H9 (cell line): ENCODE measurements at regions not wholly inside any gene's neighbourhood (a gene's known extent, or its start where the extent isn't known, plus 50 kb on each side); places are given as distances from the start of the nearest gene placed in this dataset.

ENCODE experiments used
- DNase-seq: peaks from one replicate; pipeline ENCODE4 v3.0.0-alpha.2; 2017
- H2AFZ ChIP-seq: one replicate; pipeline ENCODE4 v1.6.1; 2013; ENCODE audit warnings: mild to moderate bottlenecking, low read length, control low read depth, moderate library complexity
- H2AK5ac ChIP-seq: 2 replicates; pipeline ENCODE4 v1.6.1; 2013; ENCODE audit warnings: low read length, control low read depth, mixed read lengths; ENCODE audit not compliant: insufficient read length
- H2BK120ac ChIP-seq: one replicate; pipeline ENCODE4 v1.6.1; 2013; ENCODE audit warnings: low read depth, mild to moderate bottlenecking, low read length, control low read depth, inconsistent platforms; ENCODE audit not compliant: poor library complexity, severe bottlenecking
- H2BK12ac ChIP-seq: 2 replicates; pipeline ENCODE4 v1.6.1; 2013; ENCODE audit warnings: low read length, control low read depth, mixed read lengths, low read depth; ENCODE audit not compliant: insufficient read length
- H2BK15ac ChIP-seq: 2 replicates; pipeline ENCODE4 v1.6.1; 2013; ENCODE audit warnings: low read depth, low read length, control low read depth
- H2BK20ac ChIP-seq: one replicate; pipeline ENCODE4 v1.6.1; 2013; ENCODE audit warnings: low read depth, mild to moderate bottlenecking, low read length, control low read depth, inconsistent platforms; ENCODE audit not compliant: poor library complexity, severe bottlenecking
- H2BK5ac ChIP-seq: 2 replicates; pipeline ENCODE4 v1.6.1; 2013; ENCODE audit warnings: low read length, control low read depth, mixed read lengths; ENCODE audit not compliant: insufficient read length
- H3K14ac ChIP-seq: 2 replicates; pipeline ENCODE4 v1.6.1; 2013; ENCODE audit warnings: low read length, control low read depth; ENCODE audit not compliant: insufficient read depth
- H3K18ac ChIP-seq: 2 replicates; pipeline ENCODE4 v1.6.1; 2013; ENCODE audit warnings: low read depth, mild to moderate bottlenecking, mixed read lengths, low read length, control low read depth; ENCODE audit not compliant: insufficient read length
- H3K23ac ChIP-seq: 2 replicates; pipeline ENCODE4 v1.6.1; 2013; ENCODE audit warnings: low read length, control low read depth, mixed read lengths, low read depth; ENCODE audit not compliant: insufficient read length
- H3K23me2 ChIP-seq: 2 replicates; pipeline ENCODE4 v1.6.1; 2013; ENCODE audit warnings: low read depth, mild to moderate bottlenecking, mixed read lengths, low read length, control low read depth; ENCODE audit not compliant: insufficient read length, poor library complexity, severe bottlenecking
- H3K27ac ChIP-seq: 2 replicates; pipeline ENCODE4 v1.5.1; 2013; ENCODE audit warnings: low read length, control low read depth, mixed read lengths, low read depth; ENCODE audit not compliant: insufficient read length
- H3K27me3 ChIP-seq: 2 replicates; pipeline ENCODE4 v1.6.1; 2013; ENCODE audit warnings: low read length, control low read depth, inconsistent platforms; ENCODE audit not compliant: insufficient read depth
- H3K4ac ChIP-seq: 2 replicates; pipeline ENCODE4 v1.6.1; 2013; ENCODE audit warnings: low read depth, mild to moderate bottlenecking, control low read depth, inconsistent platforms, low read length, moderate library complexity
- H3K4me1 ChIP-seq: 2 replicates; pipeline ENCODE4 v1.6.1; 2013; ENCODE audit warnings: low read length, control low read depth, inconsistent platforms; ENCODE audit not compliant: insufficient read depth
- H3K4me2 ChIP-seq: 2 replicates; pipeline ENCODE4 v1.6.1; 2013; ENCODE audit warnings: low read length, control low read depth, mixed read lengths; ENCODE audit not compliant: insufficient read length, insufficient read depth
- H3K56ac ChIP-seq: 2 replicates; pipeline ENCODE4 v1.6.1; 2013; ENCODE audit warnings: low read depth, mild to moderate bottlenecking, mixed read lengths, low read length, control low read depth; ENCODE audit not compliant: insufficient read length
- H3K79me1 ChIP-seq: 2 replicates; pipeline ENCODE4 v1.6.1; 2013; ENCODE audit warnings: low read depth, mild to moderate bottlenecking, moderate library complexity, low read length, control low read depth, inconsistent platforms; ENCODE audit not compliant: insufficient read depth, poor library complexity, severe bottlenecking
- H3K79me2 ChIP-seq: 2 replicates; pipeline ENCODE4 v1.6.1; 2013; ENCODE audit warnings: low read length, control low read depth, inconsistent platforms; ENCODE audit not compliant: insufficient read depth
- H3K9ac ChIP-seq: 2 replicates; pipeline ENCODE4 v1.6.1; 2013; ENCODE audit warnings: low read length, control low read depth, mixed read lengths; ENCODE audit not compliant: insufficient read length; ENCODE audit errors: extremely low read depth
- H3K9me3 ChIP-seq: one replicate; pipeline ENCODE4 v1.6.1; 2013; ENCODE audit warnings: low read depth, low read length, inconsistent platforms; ENCODE audit not compliant: control insufficient read depth
- H3T11ph ChIP-seq: one replicate; pipeline ENCODE4 v1.6.1; 2013; ENCODE audit warnings: mild to moderate bottlenecking, low read length, control low read depth, inconsistent platforms
- H4K20me1 ChIP-seq: one replicate; pipeline ENCODE4 v1.6.1; 2013; ENCODE audit not compliant: control insufficient read depth, insufficient read length, insufficient read depth
- H4K5ac ChIP-seq: 2 replicates; pipeline ENCODE4 v1.6.1; 2013; ENCODE audit warnings: low read depth, mild to moderate bottlenecking, mixed read lengths, low read length, control low read depth; ENCODE audit not compliant: insufficient read length
- H4K8ac ChIP-seq: replicated peaks from 2 replicates; pipeline ENCODE4 v1.6.1; 2013; ENCODE audit warnings: low read length, control low read depth, mixed read lengths, low read depth; ENCODE audit not compliant: insufficient read length
- H4K91ac ChIP-seq: 2 replicates; pipeline ENCODE4 v1.6.1; 2013; ENCODE audit warnings: low read depth, mild to moderate bottlenecking, moderate library complexity, mixed read lengths, low read length, control low read depth; ENCODE audit not compliant: insufficient read length
- H3K27ac Mint-ChIP-seq, 3 experiments: 2 replicates in 2 of 3; 3 replicates in 1 of 3; pipeline ENCODE4 v1.8.0; 2020 to 2021; ENCODE audit warnings: mixed read lengths in 3 of 3, mild to moderate bottlenecking in 1 of 3, moderate library complexity in 1 of 3
- H3K27me3 Mint-ChIP-seq: 2 replicates; pipeline ENCODE4 v1.8.0; 2021; ENCODE audit warnings: low read depth, mild to moderate bottlenecking, moderate library complexity, mixed read lengths
- H3K36me3 Mint-ChIP-seq, 3 experiments: 2 replicates in 2 of 3; 3 replicates in 1 of 3; pipeline ENCODE4 v1.8.0; 2020 to 2021; ENCODE audit warnings: low read depth in 3 of 3, mixed read lengths in 3 of 3; ENCODE audit not compliant: insufficient read depth in 1 of 3
- H3K4me1 Mint-ChIP-seq, 2 experiments: 2 replicates each; pipeline ENCODE4 v1.8.0; 2020; ENCODE audit warnings: mixed read lengths in 2 of 2
- H3K4me3 Mint-ChIP-seq, 2 experiments: 2 replicates in 1 of 2; 3 replicates in 1 of 2; pipeline ENCODE4 v1.8.0; 2020 to 2021; ENCODE audit warnings: mild to moderate bottlenecking in 2 of 2, mixed read lengths in 2 of 2, moderate library complexity in 1 of 2
- H3K9me3 Mint-ChIP-seq, 2 experiments: 2 replicates in 1 of 2; 3 replicates in 1 of 2; pipeline ENCODE4 v1.8.0; 2020; ENCODE audit warnings: mild to moderate bottlenecking in 2 of 2, mixed read lengths in 2 of 2, moderate library complexity in 1 of 2
- CTCF ChIP-seq: fragments of 200-600 bp; sonication (generic); conservative IDR thresholded peaks from 3 replicates; pipeline ENCODE4 v1.8.0; 2021; ENCODE audit warnings: antibody characterized with exemption, mild to moderate bottlenecking

- H2BK15ac ChIP-seq, result no peak overlapping the region
- H3K18ac ChIP-seq, result no peak overlapping the region
- no peak overlapping the region for H2AK5ac ChIP-seq
- H3K23ac ChIP-seq, result no peak overlapping the region
- no peak overlapping the region for H4K5ac ChIP-seq
- Mint-ChIP-seq H3K9me3 (no peaks in the 10 kb centered on the region), H3K4me1 (peaks cover 7 to 8% of the 10 kb centered on the region in 2 experiments), H3K36me3 (no peaks in the 10 kb centered on the region), H3K27me3 (no peaks in the 10 kb centered on the region), H3K27ac (no peak overlapping the region), H3K4me3 (no peak overlapping the region)
- H2BK12ac ChIP-seq, result no peak overlapping the region
- H3K27ac ChIP-seq, result no peak overlapping the region
- H3T11ph ChIP-seq, result no peak overlapping the region
- H3K14ac ChIP-seq, result no peak overlapping the region
- no peak for TF ChIP-seq CTCF
- no peak overlapping the region for H3K9ac ChIP-seq
- DNase-seq, result no peak
- no peak overlapping the region for H3K56ac ChIP-seq
- H2BK20ac ChIP-seq, result no peak overlapping the region
- no peaks in the 10 kb centered on the region for H4K20me1 ChIP-seq
- no peaks in the 10 kb centered on the region for H3K79me2 ChIP-seq
- no peak overlapping the region for H4K91ac ChIP-seq
- no peaks in the 10 kb centered on the region for H3K9me3 ChIP-seq
- no peak overlapping the region for H2BK120ac ChIP-seq
- H3K27me3 ChIP-seq, result no peaks in the 10 kb centered on the region
- H3K4ac ChIP-seq, result no peak overlapping the region
- H4K8ac ChIP-seq, result no peak overlapping the region
- no peak overlapping the region for H2AFZ ChIP-seq
- no peak overlapping the region for H2BK5ac ChIP-seq
- H3K4me1 ChIP-seq, result no peaks in the 10 kb centered on the region
- no peaks in the 10 kb centered on the region for H3K79me1 ChIP-seq
- H3K4me2 ChIP-seq, result no peak overlapping the region
- no peaks in the 10 kb centered on the region for H3K23me2 ChIP-seq
Measured at GRCh38 chr5:164362835-164363234, 857.4 kb downstream of the MAT2B start.
